Neural cell (in vitro differentiated cells): ENCODE measurements at regions not wholly inside any gene's neighbourhood (a gene's known extent, or its start where the extent isn't known, plus 50 kb on each side); places are given as distances from the start of the nearest gene placed in this dataset.

Source experiments
- RAD21 ChIP-seq: fragments of 450-650 bp; conservative IDR thresholded peaks from 2 replicates; pipeline ENCODE4 v1.6.1; 2014; ENCODE audit warnings: antibody characterized with exemption, mild to moderate bottlenecking, moderate library complexity
- TF ChIP-seq, protein P1 (sequence below): fragments of 450-650 bp; IDR thresholded peaks from 2 replicates; pipeline ENCODE4 v1.5.1; 2014; ENCODE audit warnings: antibody characterized with exemption, mild to moderate bottlenecking, moderate library complexity; ENCODE audit not compliant: poor library complexity, severe bottlenecking

DNA sequence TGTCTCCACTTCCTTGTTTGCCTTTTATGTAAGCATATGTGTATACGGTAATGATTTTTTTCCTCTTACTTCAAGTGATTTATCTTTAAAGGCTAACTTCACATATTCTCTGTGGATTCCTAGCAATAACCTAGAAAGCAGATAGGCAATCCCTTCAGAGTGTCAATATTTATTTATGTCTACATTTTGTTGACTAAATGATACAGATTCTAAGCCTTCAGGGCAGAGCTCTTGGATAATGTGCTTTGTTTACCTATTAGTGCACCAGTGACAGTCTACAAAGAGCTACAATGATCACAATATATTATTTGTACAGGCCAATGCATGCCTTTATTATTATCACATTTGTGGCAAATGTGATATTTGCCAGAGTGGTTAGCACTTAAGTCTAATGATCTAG is 406.2 kb downstream of the EFNB2 start:
- TF ChIP-seq RAD21 = no peak
- TF ChIP-seq, protein P1, sequence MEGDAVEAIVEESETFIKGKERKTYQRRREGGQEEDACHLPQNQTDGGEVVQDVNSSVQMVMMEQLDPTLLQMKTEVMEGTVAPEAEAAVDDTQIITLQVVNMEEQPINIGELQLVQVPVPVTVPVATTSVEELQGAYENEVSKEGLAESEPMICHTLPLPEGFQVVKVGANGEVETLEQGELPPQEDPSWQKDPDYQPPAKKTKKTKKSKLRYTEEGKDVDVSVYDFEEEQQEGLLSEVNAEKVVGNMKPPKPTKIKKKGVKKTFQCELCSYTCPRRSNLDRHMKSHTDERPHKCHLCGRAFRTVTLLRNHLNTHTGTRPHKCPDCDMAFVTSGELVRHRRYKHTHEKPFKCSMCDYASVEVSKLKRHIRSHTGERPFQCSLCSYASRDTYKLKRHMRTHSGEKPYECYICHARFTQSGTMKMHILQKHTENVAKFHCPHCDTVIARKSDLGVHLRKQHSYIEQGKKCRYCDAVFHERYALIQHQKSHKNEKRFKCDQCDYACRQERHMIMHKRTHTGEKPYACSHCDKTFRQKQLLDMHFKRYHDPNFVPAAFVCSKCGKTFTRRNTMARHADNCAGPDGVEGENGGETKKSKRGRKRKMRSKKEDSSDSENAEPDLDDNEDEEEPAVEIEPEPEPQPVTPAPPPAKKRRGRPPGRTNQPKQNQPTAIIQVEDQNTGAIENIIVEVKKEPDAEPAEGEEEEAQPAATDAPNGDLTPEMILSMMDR = no peak
